GM10248 (cell line): ENCODE measurements at regions not wholly inside any gene's neighbourhood (a gene's known extent, or its start where the extent isn't known, plus 50 kb on each side); places are given as distances from the start of the nearest gene placed in this dataset.

Experiments used
- CTCF ChIA-PET: fragments of 300-600 bp; sonication (Branson Sonifier 250); formaldehyde crosslinking; extraction: SDS; loops from one replicate; lab custom pipeline; 2021; ENCODE audit warnings: antibody characterized with exemption; lab: Yijun Ruan, JAX
- POLR2A ChIA-PET: fragments of 350-650 bp; sonication (Branson Sonifier 250); formaldehyde crosslinking; extraction: SDS; loops from one replicate; lab custom pipeline; 2020; ENCODE audit warnings: antibody characterized with exemption; lab: Yijun Ruan, JAX
- DNase-seq: peaks from one replicate; pipeline ENCODE4 v3.0.0; 2012; ENCODE audit errors: extremely low spot score
- TF ChIP-seq, protein P1 (sequence below): IDR thresholded peaks from 2 replicates; pipeline ENCODE4 v1.5.1; 2012; ENCODE audit warnings: mild to moderate bottlenecking, low read depth; ENCODE audit errors: extremely low read depth, missing control alignments, control extremely low read depth

- no peak for DNase-seq
- CTCF ChIA-PET: interaction anchor here (0.8 to 3.2 kb wide), 7 partner anchors 10 to 747 kb away, joined by 3 to 14 read pairs (median 3); no protein-coding TSS in a partner anchor
- TF ChIP-seq, protein P1, sequence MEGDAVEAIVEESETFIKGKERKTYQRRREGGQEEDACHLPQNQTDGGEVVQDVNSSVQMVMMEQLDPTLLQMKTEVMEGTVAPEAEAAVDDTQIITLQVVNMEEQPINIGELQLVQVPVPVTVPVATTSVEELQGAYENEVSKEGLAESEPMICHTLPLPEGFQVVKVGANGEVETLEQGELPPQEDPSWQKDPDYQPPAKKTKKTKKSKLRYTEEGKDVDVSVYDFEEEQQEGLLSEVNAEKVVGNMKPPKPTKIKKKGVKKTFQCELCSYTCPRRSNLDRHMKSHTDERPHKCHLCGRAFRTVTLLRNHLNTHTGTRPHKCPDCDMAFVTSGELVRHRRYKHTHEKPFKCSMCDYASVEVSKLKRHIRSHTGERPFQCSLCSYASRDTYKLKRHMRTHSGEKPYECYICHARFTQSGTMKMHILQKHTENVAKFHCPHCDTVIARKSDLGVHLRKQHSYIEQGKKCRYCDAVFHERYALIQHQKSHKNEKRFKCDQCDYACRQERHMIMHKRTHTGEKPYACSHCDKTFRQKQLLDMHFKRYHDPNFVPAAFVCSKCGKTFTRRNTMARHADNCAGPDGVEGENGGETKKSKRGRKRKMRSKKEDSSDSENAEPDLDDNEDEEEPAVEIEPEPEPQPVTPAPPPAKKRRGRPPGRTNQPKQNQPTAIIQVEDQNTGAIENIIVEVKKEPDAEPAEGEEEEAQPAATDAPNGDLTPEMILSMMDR: no peak
- POLR2A ChIA-PET: no interaction called here
Measured at GRCh38 chr11:70816156-70816678, 417.9 kb downstream of the CTTN start.

GRCh38 chr11:70818351-70818750 is 420.0 kb downstream of the CTTN start:
- TF ChIP-seq, protein P1: no peak
- CTCF ChIA-PET: no interaction called here
- no peak for DNase-seq
- POLR2A ChIA-PET: no interaction called here

- DNase-seq: no peak
- POLR2A ChIA-PET: no interaction called here
- TF ChIP-seq, protein P1: no peak
- CTCF ChIA-PET: no interaction called here
Measured at GRCh38 chr11:70819022-70819421, 420.7 kb downstream of the CTTN start.

GRCh38 chr11:70820311-70820710 is 422.0 kb downstream of the CTTN start:
- TF ChIP-seq, protein P1: no peak
- POLR2A ChIA-PET: no interaction called here
- CTCF ChIA-PET: no interaction called here
- DNase-seq: no peak

- ChIA-PET POLR2A (no interaction called here), CTCF (no interaction called here)
- TF ChIP-seq, protein P1: no peak
- no peak for DNase-seq
Measured at GRCh38 chr11:70820712-70821111, 422.4 kb downstream of the CTTN start.

DNA sequence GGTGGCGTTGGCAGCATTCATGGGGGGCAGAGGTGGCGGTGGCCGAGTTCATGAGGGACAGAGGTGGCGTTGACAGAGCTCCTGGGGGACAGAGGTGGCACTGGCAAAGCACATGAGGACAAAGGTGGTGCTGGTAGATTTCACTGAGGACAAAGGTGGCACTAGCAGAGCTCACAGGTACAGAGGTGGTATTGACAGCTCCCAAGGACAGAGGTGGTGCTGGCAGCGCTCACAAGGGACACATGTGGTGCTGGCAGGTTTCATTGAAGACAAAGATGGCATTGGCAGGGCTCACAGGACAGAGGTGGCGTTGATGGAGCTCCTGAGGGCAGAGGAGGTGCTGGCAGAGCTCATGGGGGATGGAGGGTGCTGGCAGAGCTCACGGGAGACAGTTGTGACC is 425.4 kb downstream of the CTTN start:
- TF ChIP-seq, protein P1: no peak
- ChIA-PET CTCF (interaction anchor here (1.0 kb wide), 1 partner anchor 8 kb away, joined by 3 read pairs; no protein-coding TSS in a partner anchor), POLR2A (no interaction called here)
- DNase-seq: no peak
